Left kidney (tissue), 1 donor: ENCODE measurements at regions not wholly inside any gene's neighbourhood (a gene's known extent, or its start where the extent isn't known, plus 50 kb on each side); places are given as distances from the start of the nearest gene placed in this dataset.
"Not testable (repeated sequence)": the region's sequence is repeated elsewhere in the genome, so short reads cannot be mapped to it uniquely, and the experiment has no call there.

Experiments used
- DNase-seq: peaks from one replicate; pipeline ENCODE4 v3.0.0-alpha.2; 2013

DNA sequence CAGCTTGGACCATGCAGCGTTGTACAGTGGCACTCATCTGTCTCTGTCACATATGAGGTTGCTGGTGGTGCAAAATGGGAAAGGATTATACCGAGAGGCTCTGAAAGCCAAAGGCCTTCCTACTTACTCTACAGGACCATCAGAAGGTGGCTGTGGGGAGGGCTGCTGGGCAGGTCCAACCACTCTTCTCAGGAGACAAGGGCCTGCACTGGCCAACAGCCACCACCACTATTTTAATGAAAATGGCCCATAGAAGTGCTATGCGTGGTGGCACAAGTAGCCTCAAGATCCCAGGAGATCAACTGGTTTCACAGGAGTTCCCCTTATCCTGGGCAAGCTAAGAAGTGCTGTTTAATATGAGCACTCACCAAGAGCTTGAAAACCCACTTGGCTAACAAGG, 52.3 kb downstream of the MRPL57 start:
- DNase-seq, result no peak

DNA sequence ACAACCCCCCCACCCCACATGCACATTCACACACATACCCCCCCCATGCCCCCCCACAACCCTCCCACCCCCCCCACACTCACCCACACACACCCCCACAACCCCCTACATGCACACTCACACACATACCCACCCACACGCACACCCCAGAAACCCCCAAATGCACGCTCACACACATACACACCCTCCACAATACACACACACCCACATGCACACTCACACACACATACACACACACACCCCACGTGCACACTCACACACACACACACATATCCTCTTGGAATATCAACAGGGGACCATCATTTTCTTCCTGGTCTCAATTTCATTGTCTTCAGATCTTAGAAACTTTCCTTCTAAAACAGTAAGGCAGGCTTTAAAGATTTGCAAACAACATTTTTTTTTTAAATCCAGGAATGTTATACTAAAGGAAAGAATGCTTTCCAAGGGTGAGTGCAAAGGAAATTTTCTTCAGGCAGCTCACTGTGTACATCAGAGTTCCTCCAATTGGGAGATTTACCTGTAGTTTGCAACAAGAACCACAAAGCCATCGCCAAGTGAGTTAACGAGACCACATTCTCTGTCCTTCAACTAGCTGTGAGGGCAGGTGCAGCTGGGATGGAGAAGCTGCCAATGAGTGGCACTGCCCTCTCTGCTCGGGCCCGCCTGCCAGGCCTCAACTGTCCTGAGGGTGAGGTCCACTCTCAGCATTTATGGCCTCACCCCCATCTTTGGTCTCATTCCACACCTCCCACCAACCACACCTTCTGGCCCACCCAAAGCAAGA, 53.0 kb downstream of the MRPL57 start:
- no peak for DNase-seq

DNA sequence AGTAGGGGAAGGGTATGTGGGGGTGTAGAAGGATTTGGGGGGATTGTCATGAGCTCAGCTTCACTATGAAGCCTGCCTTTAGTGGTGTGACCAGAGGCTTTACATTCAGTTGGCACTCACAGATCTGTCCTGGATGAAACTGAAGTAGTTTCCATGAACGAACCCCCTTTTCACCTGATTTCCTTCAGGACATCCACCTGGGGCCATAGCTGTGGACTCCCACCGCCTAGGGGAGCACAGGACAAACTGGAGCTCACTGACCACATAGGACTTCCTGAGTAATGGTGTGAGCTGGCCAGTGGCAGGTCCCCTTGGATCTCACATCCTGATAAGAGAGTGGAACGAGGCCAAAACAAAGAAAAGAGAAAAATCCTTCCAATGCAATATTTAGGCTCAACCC, 54.1 kb downstream of the MRPL57 start:
- DNase-seq, result no peak

DNA sequence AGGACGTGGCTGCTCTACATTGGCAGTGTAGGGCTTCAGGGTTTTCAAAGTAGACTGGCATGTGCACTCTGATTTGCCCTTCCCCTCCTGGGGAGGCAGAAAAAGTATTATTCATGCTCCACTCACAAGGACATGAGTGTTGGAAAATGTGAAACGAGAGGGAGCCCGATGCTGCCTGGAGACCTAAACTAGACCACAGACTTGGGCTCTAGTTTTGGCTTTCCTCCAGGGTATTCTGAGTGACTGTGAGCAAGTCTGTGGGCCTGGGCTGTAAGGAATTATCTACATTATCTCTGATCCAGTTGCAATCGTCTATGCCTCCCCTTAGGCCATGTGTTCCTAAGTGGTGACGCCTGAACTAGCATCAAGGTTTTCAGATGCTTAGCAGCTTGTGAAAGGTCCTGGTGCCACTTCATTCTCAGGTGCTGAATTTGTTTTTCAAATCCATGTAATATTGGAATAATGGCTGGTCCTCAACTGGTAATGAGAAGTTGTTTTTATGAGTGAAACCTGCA, 55.0 kb downstream of the MRPL57 start:
- DNase-seq, result no peak

DNA sequence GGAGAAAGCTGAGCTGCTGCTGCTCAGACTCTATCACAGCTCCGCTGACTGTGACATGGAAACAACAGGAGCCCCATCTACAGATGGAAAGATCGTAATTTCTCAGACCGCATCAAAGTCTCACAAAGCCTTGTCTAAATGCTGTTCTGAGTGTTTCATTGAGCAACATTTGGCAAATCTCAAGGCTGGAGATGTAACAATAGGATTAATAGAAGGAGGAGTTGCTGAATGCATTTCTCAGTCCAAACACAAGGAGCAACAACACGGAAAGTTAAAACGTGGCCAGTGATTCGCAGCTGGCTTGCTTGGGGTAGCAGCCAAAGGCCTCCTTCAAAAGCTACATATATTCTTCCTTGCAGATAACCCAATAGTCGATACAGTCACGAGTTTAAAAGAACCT, 55.7 kb downstream of the MRPL57 start:
- no peak for DNase-seq

DNA sequence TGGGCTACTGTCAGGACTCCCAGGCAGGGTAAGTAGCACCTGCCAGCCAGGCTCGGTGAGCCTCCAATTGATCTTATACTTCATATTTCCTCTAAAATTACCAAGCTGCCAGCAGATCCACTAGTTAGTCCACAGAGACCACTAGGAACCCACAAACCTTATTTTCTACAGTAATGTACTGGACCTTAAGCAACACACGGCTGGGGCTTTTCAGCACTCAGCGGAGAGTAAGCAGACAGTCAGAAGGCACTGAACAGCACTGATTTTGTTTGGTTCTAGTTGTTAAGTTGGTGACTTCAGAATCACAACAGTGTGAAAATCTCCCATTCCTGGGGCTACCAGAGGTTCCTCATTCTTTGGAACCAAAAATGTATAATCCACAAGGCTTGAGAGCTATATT, 56.1 kb downstream of the MRPL57 start:
- DNase-seq, result no peak

DNA sequence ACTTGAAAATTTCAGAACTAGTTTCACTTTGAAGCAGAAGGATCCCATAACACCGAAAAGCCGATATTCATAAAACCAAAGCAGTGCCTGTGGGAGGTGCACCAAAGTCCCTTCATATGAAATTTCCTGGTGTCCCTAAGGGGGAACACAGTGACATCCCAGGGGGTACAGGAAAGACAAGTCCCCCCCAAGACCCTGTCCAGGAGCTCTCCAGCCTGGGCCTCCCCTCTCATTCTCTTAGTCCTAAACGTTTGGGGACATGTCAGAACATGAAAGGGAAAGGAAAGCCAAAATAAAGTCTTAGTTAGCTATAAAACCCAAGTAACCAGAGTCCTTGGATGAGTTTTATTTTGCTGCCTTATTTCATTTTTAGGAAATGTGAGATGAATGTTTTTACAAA, 56.6 kb downstream of the MRPL57 start:
- DNase-seq, result no peak

DNA sequence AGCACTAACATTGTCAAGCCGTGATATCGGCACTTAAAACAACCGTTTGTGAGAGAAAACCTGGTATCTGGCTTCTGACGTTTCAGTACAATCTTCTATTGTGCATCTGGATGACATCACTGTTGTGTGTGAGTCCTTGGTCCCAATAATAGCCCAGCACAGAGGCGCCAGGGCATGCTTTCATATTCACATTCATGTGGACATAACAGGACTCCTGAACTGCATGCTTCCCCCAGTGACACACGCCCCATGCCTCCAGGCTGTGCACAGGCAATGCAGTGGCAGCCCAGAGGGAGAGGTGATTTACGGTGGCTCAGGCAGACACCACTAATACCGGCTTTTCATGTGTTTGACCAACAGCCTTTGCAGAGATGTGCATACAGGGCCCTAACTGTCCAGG, 58.1 kb downstream of the MRPL57 start:
- no peak for DNase-seq

DNA sequence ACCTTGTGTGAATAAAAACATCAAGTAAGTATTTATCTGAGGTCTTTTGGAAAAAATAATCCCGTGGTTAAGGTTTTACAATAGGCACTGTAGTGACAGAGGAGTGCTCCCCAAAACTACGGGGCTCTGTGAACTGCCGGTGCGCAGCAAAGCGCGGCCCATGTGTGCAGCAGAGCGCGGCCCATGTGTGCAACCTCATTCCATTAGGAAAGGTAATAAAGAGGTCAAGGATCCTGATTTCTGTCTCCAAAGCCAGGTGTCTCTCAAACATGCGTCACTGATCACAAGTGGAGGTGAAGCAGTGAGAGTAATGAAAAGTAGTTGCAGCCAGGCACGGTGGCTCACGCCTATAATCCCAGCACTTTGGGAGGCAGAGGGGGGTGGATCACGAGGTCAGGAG, 58.7 kb downstream of the MRPL57 start:
- DNase-seq, result no peak

DNA sequence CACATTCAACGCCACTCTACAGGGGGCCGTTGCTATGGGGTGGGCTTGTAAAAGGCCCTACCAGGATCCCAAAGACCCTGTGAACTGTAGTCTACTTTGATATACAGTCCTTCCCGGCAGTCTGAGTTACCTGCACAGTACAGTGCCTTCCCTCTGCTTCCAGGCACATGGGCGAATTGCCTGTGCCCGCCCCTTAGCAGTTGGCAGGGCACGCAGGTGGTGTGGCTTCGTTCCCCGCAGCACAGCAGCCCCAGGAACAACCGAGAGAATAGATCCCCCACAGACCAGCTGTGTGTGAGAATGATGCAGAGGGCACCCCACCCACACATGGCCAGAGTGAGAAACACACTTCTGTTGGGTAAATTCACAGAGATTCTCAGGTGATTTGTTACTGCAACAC, 60.6 kb downstream of the MRPL57 start:
- DNase-seq, result no peak

DNA sequence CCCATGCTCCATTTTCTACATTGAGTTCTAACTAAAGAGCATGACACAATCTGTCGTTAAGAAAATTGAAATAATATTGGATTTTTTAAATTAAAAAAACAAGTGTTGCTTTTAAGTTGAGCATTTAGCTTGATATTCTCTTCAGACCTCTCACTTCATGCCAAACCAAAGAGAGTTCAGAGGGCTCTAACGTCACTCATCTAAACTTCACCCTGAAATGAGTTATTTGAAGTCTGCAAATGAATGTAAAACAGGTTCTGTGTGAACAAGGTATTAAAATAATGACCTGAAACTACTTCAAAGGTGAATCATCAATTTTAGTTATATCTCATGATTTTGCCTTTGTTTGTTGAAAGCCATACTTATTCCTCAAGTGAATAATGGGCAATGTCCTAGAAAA, 61.8 kb downstream of the MRPL57 start:
- DNase-seq, result no peak

DNA sequence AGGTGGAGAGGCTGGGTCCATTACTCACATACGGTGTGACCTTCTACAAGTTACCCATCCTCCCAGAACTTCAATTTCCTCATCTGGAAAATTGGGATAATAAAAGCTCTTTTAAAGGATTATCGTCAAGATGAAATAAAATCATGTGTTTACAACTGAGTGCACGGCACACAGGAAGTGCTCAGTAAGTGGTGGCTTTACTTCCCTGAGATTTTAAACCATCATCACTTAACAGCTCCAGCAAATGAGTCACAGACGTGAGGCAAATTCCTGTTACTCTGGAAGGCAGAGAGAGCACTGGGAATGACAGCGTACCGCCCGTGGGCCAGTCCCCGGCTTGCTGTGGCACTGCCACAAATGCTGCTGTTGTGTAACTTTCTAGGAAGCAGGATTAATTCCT, 64.1 kb downstream of the MRPL57 start:
- DNase-seq, result no peak

DNA sequence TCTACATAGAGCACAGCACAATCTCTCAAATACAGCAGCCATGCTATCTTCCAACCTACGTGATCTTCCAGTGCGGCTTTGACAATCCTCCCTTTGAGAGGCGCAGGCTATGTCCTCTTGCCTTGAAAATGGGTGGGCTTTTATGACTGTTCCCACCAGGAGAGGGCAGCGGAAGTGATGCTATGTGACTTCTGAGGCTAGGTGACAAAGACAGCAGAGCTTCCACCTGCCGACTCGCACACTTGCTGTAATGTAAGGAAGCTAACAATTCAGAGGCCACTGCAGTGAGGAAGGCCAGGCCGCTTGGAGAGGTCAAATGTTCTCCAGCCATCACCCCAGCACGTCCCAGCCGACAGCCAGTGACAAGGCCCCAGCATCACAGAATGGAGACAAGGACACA, 65.8 kb downstream of the MRPL57 start:
- DNase-seq, result no peak

DNA sequence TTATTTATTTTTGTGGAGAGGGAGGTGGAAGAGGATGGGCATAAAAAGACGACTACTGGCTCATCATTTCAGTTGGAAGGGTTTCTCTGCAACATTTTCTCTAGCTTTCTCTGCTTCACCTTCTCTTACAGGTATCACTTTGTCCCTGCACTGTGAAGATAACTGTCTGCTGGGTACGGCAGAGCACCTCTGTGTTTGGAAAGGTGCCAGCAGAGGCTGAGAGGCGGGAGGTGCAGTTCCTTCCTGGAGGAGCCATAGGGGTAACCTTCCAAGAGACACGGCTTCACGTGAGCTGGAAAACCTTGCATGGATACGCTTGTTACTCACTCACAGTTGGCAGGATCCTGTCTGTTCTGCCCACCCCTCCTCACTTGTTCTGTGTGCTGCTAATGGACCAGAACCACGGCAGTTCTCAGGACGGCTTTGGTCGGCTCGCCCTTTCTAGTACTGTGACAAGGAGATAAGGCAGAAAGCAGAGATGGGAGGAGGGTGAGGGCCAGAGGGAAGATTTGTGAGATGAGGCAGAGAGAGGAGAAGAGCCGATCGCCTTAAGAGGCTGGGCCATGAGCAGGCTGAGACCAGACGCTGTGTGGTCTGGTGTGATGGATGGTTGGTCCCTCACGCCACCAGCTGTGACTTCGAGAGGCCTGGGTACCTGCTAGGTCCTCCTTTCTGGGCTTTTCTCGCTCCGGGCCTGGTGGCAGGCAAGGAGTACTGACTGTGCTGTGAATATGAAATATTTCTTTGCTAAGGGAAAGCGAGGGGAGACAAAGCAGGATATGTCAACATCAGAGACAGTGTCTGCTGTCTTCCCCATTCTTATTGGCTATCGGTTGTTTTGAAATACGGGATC, 66.8 kb downstream of the MRPL57 start:
- no peak for DNase-seq

DNA sequence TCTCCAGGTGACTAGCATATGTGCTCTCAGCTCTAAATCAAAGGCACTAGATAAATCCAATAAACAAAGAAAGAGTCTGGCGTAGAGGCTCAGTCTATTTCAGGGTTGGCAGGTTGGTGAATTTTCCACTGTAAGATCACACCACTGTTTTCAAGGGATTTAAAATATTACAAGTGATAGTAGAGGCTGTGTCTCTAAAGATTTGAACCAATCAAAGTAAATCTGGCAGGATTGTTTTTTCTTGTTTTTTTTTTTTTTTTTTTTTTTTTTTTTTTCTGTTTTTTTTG, 67.4 kb downstream of the MRPL57 start:
- not testable (repeated sequence) for DNase-seq

DNA sequence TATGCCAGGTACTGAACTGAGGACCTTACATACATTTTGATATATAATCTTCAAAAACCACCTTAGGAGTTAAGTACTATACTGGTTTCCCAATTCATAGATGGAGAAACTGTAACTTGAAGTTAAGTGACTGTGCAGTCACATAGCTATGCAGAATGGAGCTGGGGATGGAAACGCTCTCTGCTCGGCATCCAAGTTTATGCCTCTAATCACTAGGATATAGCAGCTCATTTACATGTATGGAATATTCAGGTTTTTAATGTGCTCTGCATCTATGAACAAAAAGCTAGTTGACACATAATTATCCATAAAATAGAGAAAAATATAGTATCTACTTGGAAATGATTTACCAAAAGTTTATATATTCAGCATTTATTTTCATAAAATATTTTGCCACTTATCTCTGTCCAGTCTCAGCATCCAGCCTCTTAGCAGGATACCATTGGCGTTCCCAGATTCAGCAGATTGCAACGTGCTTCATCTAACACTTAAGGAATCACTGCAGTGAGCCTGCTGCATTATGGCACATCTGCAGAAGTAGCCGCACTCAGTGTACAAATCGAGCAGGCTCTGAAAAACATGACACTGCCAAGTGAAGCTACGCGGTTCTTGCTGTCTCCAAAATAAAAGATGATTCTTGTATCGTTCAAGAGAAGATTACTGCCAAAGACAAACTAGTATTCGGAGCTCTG, 70.4 kb downstream of the MRPL57 start:
- DNase-seq, result no peak

DNA sequence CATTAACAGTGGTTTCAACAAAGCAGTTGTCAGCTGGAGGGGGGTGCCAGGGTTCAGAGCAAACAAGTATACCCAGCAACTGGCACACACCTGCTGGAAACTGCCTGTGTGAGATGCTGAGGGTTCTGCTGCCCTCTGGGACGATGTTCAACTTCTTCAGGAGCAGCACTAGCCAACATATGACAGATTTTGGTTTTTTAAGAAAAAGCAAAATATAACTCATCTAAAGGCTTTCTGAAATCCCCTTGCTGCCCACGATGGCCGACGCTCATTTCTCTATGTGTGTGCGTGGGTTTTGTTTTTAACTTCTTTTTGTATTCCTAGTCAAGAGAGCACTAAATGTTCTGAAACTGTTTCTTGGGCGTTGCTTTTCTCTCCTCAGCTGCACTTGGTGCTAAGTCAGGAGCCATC, 79.9 kb downstream of the MRPL57 start:
- DNase-seq, result no peak

DNA sequence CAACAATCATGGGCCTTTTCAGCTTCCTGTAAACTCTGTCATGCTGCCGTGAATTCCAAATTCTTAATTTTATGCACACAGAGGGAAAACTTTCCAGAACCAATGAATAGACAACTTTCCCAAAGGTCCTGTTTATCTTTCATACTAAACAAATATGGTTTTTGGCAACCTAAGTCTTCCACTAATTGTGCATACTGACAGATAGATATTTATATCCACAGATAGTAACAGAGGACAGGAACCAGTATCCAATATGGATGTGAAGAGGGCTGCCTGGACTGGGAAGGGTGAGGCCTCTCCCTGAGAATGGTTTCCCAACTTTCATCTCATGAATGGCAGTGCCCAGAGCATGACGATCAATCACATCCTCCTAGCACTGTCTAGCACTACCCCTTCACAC, 80.4 kb downstream of the MRPL57 start:
- DNase-seq, result no peak

DNA sequence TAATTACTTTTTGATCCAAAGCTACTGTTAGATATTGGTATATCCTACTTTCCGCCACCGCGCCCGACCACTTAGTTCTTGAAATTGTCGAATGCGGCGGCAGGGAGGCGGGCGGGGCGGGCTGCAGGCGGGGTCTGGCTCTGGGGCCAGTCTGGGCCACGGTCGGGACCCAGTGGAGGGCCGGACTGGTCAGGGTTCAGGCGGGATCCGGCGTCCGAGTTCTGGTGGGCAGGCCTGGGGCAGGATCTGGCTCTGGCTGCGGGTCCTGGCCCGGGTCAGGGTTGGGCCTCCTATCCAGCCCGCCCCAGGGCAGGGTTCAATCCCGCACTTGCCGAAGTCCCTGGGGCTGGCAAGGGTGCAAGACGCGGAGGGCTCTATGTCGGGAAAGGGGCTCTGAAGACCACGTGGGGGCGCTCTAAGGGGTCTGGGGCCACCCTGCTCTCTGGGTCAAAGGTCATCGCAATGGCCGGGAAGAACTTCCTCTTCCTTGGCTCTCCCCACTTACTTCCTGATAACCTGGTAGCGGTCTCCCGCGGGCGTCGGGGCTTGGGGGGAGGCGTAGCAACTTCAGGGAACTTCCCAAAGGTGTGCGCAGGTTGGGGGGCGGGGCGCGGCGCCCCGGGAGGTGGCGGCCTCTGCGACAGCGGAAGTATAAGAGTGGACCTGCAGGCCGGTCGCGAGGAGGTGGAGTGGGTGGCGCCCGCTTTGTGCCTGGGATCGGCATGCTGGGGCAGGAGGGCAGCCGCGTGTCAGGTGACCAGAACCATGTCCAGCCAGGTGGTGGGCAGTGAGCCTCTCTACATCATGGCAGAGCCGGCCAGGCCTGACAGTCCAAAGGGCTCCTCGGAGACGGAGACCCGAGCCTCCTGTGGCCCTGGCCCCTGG, 83.4 kb downstream of the MRPL57 start:
- DNase-seq, result no peak

DNA sequence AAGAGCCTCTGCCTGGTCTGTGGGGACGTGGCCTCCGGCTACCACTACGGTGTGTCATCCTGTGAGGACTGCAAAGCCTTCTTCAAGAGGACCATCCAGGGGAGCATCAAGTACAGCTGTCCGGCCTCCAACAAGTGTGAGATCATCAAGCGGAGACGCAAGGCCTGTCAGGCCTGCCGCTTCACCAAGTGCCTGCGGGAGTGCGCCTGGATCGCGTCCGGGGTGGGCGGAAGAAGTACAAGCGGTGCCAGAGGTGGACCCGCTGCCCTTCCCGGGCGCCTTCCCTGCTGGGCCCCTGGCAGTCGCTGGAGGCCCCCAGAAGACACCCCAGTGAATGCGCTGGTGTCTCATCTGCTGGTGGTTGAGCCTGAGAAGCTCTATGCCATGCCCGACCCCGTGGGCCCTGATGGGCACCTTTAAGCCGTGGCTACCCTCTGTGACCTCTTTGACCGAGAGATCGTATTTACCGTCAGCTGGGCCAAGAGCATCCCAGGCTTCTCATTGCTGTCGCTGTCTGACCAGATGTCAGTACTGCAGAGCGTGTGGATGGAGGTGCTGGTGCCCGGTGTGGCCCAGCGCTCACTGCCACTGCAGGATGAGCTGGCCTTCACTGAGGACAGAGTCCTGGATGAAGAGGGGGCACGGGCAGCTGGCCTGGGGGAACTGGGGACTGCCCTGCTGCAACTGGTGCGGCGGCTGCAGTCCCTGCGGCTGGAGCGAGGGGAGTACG, 84.3 kb downstream of the MRPL57 start:
- not testable (repeated sequence) for DNase-seq

DNA sequence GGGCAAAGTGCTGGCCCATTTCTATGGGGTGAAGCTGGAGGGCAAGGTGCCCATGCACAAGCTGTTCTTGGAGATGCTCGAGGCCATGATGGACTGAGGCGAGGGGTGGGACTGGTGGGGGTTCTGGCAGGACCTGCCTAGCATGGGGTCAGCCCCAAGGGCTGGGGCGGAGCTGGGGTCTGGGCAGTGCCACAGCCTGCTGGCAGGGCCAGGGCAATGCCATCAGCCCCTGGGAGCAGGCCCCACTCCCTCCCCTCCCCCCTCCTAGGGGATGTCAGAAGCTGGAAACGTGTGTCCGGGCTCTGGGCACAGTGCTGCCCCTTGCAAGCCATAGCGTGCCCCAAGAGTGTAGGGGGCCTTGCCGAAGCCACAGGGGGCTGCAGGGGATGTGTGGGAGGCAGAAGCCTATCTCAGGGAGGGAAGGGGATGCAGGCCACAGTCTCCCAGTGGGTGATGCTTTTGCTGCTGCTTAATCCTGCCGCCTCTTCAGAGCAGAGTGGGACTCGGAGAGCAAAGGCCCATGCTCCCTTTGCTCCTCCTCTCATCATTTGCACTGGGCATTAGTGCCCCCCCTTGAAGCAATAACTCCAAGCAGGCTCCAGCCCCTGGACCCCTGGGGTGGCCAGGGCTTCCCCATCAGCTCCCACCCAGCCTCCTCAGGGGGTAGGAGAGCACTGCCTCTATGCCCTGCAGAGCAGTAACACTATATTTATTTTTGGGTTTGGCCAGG, 85.2 kb downstream of the MRPL57 start:
- not testable (repeated sequence) for DNase-seq
